K562 (cell line): ENCODE measurements at regions not wholly inside any gene's neighbourhood (a gene's known extent, or its start where the extent isn't known, plus 50 kb on each side); places are given as distances from the start of the nearest gene placed in this dataset.

Experiments
- ATAC-seq: fragments of 200-7000 bp; cut with Tn5 transposase; 3 replicates; pipeline ENCODE4 v1.9.1; 2020; ENCODE audit warnings: moderate library complexity
- BruUV-seq: library from RNA; stranded (reverse); fragments of 400-500 nt; replicated peaks from 2 replicates; lab custom pipeline; 2021; lab: Mats Ljungman, UMichigan
- CTCF ChIA-PET: fragments of 300-600 bp; formaldehyde crosslinking; extraction: SDS; loops from one replicate; lab custom pipeline; 2021; ENCODE audit warnings: low intra/inter-chr PET ratio; lab: Yijun Ruan, JAX
- POLR2A ChIA-PET: fragments of 300-600, 350-650 bp; sonication (Branson Sonifier 250); formaldehyde crosslinking; extraction: SDS; loops from one replicate; lab custom pipeline; 2021; ENCODE audit warnings: antibody characterized with exemption, inconsistent platforms; lab: Yijun Ruan, JAX
- DNase-seq, 4 experiments: peaks; one replicate each; pipeline versions ENCODE4 v3.0.0 to v3.0.0-alpha.2; 2011 to 2018; ENCODE audit warnings: low spot score in 3 of 4, mixed read lengths in 3 of 4; ENCODE audit errors: extremely low read depth in 1 of 4
- FAIRE-seq: peaks from 2 replicates; lab custom pipeline; 2011; peaks lifted over from hg19 to GRCh38; lab: Jason Lieb, UNC
- H2AFZ ChIP-seq: 2 replicates; pipeline ENCODE4 v1.6.0; 2011; ENCODE audit warnings: low read depth, low read length, control low read depth, inconsistent platforms
- H3K27ac ChIP-seq: fragments of 200-600 bp; 3 replicates; pipeline ENCODE4 v1.8.0; 2011; ENCODE audit warnings: low read depth, mild to moderate bottlenecking, control low read depth, inconsistent platforms, low read length, moderate library complexity, mixed read lengths; ENCODE audit errors: extremely low read depth
- H3K27me3 ChIP-seq, 2 experiments: fragments of 300-600 bp in 1 of 2; 2 replicates in 1 of 2; 3 replicates in 1 of 2; pipeline versions ENCODE4 v1.6.0 to v1.8.0; 2011; ENCODE audit warnings: inconsistent platforms in 2 of 2, low read length in 2 of 2, mild to moderate bottlenecking in 1 of 2, mixed read lengths in 1 of 2, moderate library complexity in 1 of 2; ENCODE audit not compliant: control insufficient read depth in 2 of 2, insufficient read depth in 2 of 2
- H3K36me3 ChIP-seq: fragments of 300-600 bp; 3 replicates; pipeline ENCODE4 v1.8.0; 2011; ENCODE audit warnings: mild to moderate bottlenecking, low read length, inconsistent platforms; ENCODE audit not compliant: control insufficient read depth, insufficient read depth
- H3K4me1 ChIP-seq, 2 experiments: fragments of 200-600 bp in 1 of 2; replicated peaks in 1 of 2; 2 replicates in 1 of 2; 3 replicates in 1 of 2; pipeline versions ENCODE4 v1.5.1 to v1.8.0; 2011; ENCODE audit warnings: inconsistent platforms in 2 of 2, low read length in 2 of 2, mild to moderate bottlenecking in 1 of 2, mixed read lengths in 1 of 2, moderate library complexity in 1 of 2; ENCODE audit not compliant: control insufficient read depth in 2 of 2, insufficient read depth in 2 of 2
- H3K4me2 ChIP-seq: 2 replicates; pipeline ENCODE4 v1.6.1; 2011; ENCODE audit warnings: low read length, control low read depth, inconsistent platforms, mixed read lengths; ENCODE audit not compliant: insufficient read depth
- H3K4me3 ChIP-seq: fragments of 200-600 bp; sonication (generic), shearing (Covaris generic); 2 replicates; pipeline ENCODE4 v1.5.1; 2016; ENCODE audit warnings: control low read depth, inconsistent platforms
- H3K79me2 ChIP-seq: fragments of 200-600 bp; 3 replicates; pipeline ENCODE4 v1.8.0; 2011; ENCODE audit warnings: low read length, inconsistent platforms; ENCODE audit not compliant: control insufficient read depth, insufficient read depth
- H3K9ac ChIP-seq, 2 experiments: 2 replicates each; pipeline versions ENCODE4 v1.6.0 to v1.6.1; 2011; ENCODE audit warnings: low read depth in 2 of 2, low read length in 2 of 2, control low read depth in 1 of 2, inconsistent platforms in 1 of 2, mild to moderate bottlenecking in 1 of 2, mixed read lengths in 1 of 2; ENCODE audit not compliant: insufficient read depth in 1 of 2
- H3K9me1 ChIP-seq: one replicate; pipeline ENCODE4 v1.6.0; 2011; ENCODE audit warnings: inconsistent platforms, mild to moderate bottlenecking, low read length, moderate library complexity; ENCODE audit not compliant: control insufficient read depth, insufficient read depth
- H3K9me3 ChIP-seq: replicated peaks from 2 replicates; pipeline ENCODE4 v1.5.1; 2011; ENCODE audit warnings: low read depth, low read length, inconsistent platforms; ENCODE audit not compliant: control insufficient read depth, insufficient read depth
- H4K20me1 ChIP-seq: replicated peaks from 2 replicates; pipeline ENCODE4 v1.6.1; 2011; ENCODE audit warnings: low read length, inconsistent platforms, mixed read lengths; ENCODE audit not compliant: control insufficient read depth, insufficient read depth
- ARID4B ChIP-seq: sonication (generic); formaldehyde crosslinking; IDR thresholded peaks from 2 replicates; pipeline ENCODE4 v1.8.0; 2022; ENCODE audit warnings: mild to moderate bottlenecking, missing genetic modification reagents
- CREB5 ChIP-seq: fragments of 250-450 bp; sonication (Bioruptor Pico); IDR thresholded peaks from 2 replicates; pipeline ENCODE4 v1.5.0; 2020; ENCODE audit warnings: mild to moderate bottlenecking
- EP400 ChIP-seq: fragments of 450-650 bp; IDR thresholded peaks from 2 replicates; pipeline ENCODE4 v1.6.1; 2017; ENCODE audit warnings: antibody characterized with exemption, mild to moderate bottlenecking, moderate library complexity
- IRF2 ChIP-seq: sonication (generic); formaldehyde crosslinking; IDR thresholded peaks from 2 replicates; pipeline ENCODE4 v1.8.1; 2022; ENCODE audit warnings: mild to moderate bottlenecking, missing genetic modification reagents
- NFE2 ChIP-seq: IDR thresholded peaks from 2 replicates; pipeline ENCODE4 v1.6.1; 2014; ENCODE audit warnings: antibody characterized with exemption, low read depth
- TRIM25 ChIP-seq: fragments of 450-650 bp; IDR thresholded peaks from 2 replicates; pipeline ENCODE4 v1.7.0; 2016; ENCODE audit warnings: borderline replicate concordance
- ZNF253 ChIP-seq: fragments of 250-450 bp; sonication (Bioruptor Pico); conservative IDR thresholded peaks from 2 replicates; pipeline ENCODE4 v1.6.1; 2021; ENCODE audit warnings: mild to moderate bottlenecking
- WGBS: fragments of 100-300 bp; shearing (Covaris generic); methylation state at CpG from one replicate; pipeline ENCODE4 v1.1.6; 2016; ENCODE audit warnings: low coverage, mixed read lengths; ENCODE audit not compliant: insufficient coverage; ENCODE audit errors: missing lambda C conversion rate; 5-methylcytosine and 5-hydroxymethylcytosine counted together
- in situ Hi-C: fragments of 300-500 bp; cut with MboI; formaldehyde crosslinking; loops from 4 replicates; pipeline ENCODE4 v1.15.0; 2018; ENCODE audit warnings: inconsistent platforms, mixed read lengths
- intact Hi-C: fragments of 100-400 bp; cut with micrococcal nuclease; formaldehyde crosslinking; loops from 2 replicates; pipeline ENCODE4 v1.14.2; 2022

- Histone ChIP-seq H3K9me3 (peaks cover 5% of the 10 kb centered on the region; the same call in 1 of the 2 replicates), H3K9ac (no peak overlapping the region), H3K4me3 (no peak overlapping the region), H3K27ac (no peak overlapping the region), H3K27me3 (no peaks in the 10 kb centered on the region), H3K4me1 (peaks cover 0 to 14% of the 10 kb centered on the region in 2 experiments; a peak in 2 of 5 replicates), H3K36me3 (no peaks in the 10 kb centered on the region), H3K4me2 (no peak overlapping the region), H3K79me2 (no peaks in the 10 kb centered on the region), H2AFZ (no peak overlapping the region), H4K20me1 (no peaks in the 10 kb centered on the region), H3K9me1 (no peaks in the 10 kb centered on the region)
- ATAC-seq: no peak
- TF ChIP-seq ZNF253 (CRISPR knock-in tag): no peak
- TF ChIP-seq IRF2 (CRISPR knock-in tag): no peak
- TF ChIP-seq TRIM25: no peak
- TF ChIP-seq ARID4B (CRISPR knock-in tag): no peak
- TF ChIP-seq NFE2: no peak
- TF ChIP-seq CREB5 (CRISPR knock-in tag): no peak
- no peak for TF ChIP-seq EP400
- FAIRE-seq: no peak
- intact Hi-C loops (no loop called here), in situ Hi-C loops (no loop called here)
- CTCF ChIA-PET: no interaction called here
- POLR2A ChIA-PET: interaction anchor here (0.6 to 3.3 kb wide), 4 partner anchors 10 to 81 kb away, joined by 3 to 12 read pairs (median 6); no protein-coding TSS in a partner anchor
- 57% methylated on average over 5 of the region's 5 CpGs for WGBS
- no peak for DNase-seq
- no TSS peak for BruUV-seq
Measured at GRCh38 chr1:109832945-109833344, 69.2 kb upstream of the EPS8L3 start.
